Gastroesophageal sphincter (tissue), 3 donors: ENCODE measurements at regions not wholly inside any gene's neighbourhood (a gene's known extent, or its start where the extent isn't known, plus 50 kb on each side); places are given as distances from the start of the nearest gene placed in this dataset.

ENCODE experiments used
- CTCF ChIP-seq, 4 experiments: fragments of 200-600 bp in 2 of 4; fragments of 450-650 bp in 2 of 4; sonication (generic) in 1 of 4; IDR thresholded peaks; one replicate each; pipeline ENCODE4 v1.5.1; 2017 to 2019; ENCODE audit warnings: antibody characterized with exemption in 4 of 4, mild to moderate bottlenecking in 2 of 4, moderate library complexity in 2 of 4
- POLR2A ChIP-seq, 2 donors: fragments of 450-650 bp; IDR thresholded peaks; one replicate each; pipeline ENCODE4 v1.6.1; 2017; ENCODE audit warnings: antibody characterized with exemption in 2 of 2, mild to moderate bottlenecking in 2 of 2, moderate library complexity in 1 of 2

GRCh38 chr16:86730597-86730996, 152.2 kb downstream of the FOXL1 start:
- TF ChIP-seq CTCF (IDR thresholded peaks at IDR 0.05) (no peak), POLR2A (IDR thresholded peaks at IDR 0.05) (no peak)
